AG09309 (cell line): ENCODE measurements at regions not wholly inside any gene's neighbourhood (a gene's known extent, or its start where the extent isn't known, plus 50 kb on each side); places are given as distances from the start of the nearest gene placed in this dataset.

ENCODE experiments used
- DNase-seq: peaks from one replicate; pipeline ENCODE4 v3.0.0-alpha.2; 2010; ENCODE audit warnings: low read depth
- H3K4me3 ChIP-seq: 2 replicates; pipeline ENCODE4 v1.5.1; 2011; ENCODE audit warnings: mild to moderate bottlenecking, low read depth, low read length, moderate library complexity; ENCODE audit not compliant: control insufficient read depth
- CTCF ChIP-seq: IDR thresholded peaks from 2 replicates; pipeline ENCODE4 v1.5.1; 2011; ENCODE audit warnings: mild to moderate bottlenecking, low read depth, low read length, inconsistent platforms; ENCODE audit not compliant: insufficient read depth, control insufficient read depth; ENCODE audit errors: missing control alignments

GRCh38 chr11:91538065-91538464 is 686.6 kb upstream of the FAT3 start:
- no peak for TF ChIP-seq CTCF
- no peak overlapping the region for H3K4me3 ChIP-seq
- no peak for DNase-seq

- no peak overlapping the region for H3K4me3 ChIP-seq
- no peak for DNase-seq
- no peak for TF ChIP-seq CTCF
These were observed 688.3 kb upstream of the FAT3 start for GRCh38 chr11:91536366-91536765.

- no peak for TF ChIP-seq CTCF
- no peak overlapping the region for H3K4me3 ChIP-seq
These were observed 695.7 kb upstream of the FAT3 start for GRCh38 chr11:91528965-91529364.

GRCh38 chr11:91527380-91528030 is 697.1 kb upstream of the FAT3 start:
- no peak for DNase-seq
- no peak overlapping the region for H3K4me3 ChIP-seq
- TF ChIP-seq CTCF = no peak

More at GRCh38 chr11:91528965-91529364, 695.7 kb upstream of the FAT3 start:
- no peak for DNase-seq

- no peak for TF ChIP-seq CTCF
- DNase-seq = no peak
- H3K4me3 ChIP-seq = no peak overlapping the region
These were observed 710.9 kb upstream of the FAT3 start for GRCh38 chr11:91513734-91514133.

GRCh38 chr11:91497847-91498246 is 726.8 kb upstream of the FAT3 start:
- no peak for TF ChIP-seq CTCF
- H3K4me3 ChIP-seq = no peak overlapping the region
- DNase-seq = no peak
